ENCODE measurements at regions not wholly inside any gene's neighbourhood (a gene's known extent, or its start where the extent isn't known, plus 50 kb on each side); places are given as distances from the start of the nearest gene placed in this dataset.
A peak's percentile ranks its signal among the peaks of the same experiment; 100 is the strongest.

DNA sequence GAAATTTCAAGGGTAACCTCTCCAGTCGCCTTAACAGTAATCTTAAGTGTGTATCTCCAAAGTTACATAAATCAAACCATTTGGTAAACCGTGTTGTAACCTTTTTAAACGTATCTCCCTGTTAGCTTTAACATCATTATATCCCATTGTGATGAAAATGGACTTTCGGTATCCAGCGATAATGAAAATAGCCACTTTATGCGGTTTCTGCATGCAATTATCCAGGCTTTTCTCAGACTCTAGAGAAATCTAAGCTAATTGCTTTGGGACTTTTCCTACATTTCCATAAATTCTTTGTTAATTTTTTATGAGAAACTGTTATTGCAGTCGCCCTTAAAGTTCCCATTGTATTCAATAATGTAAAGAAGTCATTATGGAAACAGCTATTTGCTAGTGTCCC lies 170.7 kb downstream of the ZNF608 start:
- Histone ChIP-seq H3K4me1 (peaks cover 0 to 5% (median 2%) of the 10 kb centered on the region in 3 donors), H3K36me3 (no peaks in the 10 kb centered on the region), H3K27me3 (no peaks in the 10 kb centered on the region), H3K27ac (no peak overlapping the region), H3K4me3 (no peak overlapping the region), H3K9me3 (no peaks in the 10 kb centered on the region)
- WGBS, 2 donors = 86 to 90% methylated on average over 7 of the region's 7 CpGs
- intact Hi-C loops (cut with DNase I) = no loop called here
- DNase-seq (no peak), FAIRE-seq (no peak), ATAC-seq (no peak)
- TF ChIP-seq, protein P1, sequence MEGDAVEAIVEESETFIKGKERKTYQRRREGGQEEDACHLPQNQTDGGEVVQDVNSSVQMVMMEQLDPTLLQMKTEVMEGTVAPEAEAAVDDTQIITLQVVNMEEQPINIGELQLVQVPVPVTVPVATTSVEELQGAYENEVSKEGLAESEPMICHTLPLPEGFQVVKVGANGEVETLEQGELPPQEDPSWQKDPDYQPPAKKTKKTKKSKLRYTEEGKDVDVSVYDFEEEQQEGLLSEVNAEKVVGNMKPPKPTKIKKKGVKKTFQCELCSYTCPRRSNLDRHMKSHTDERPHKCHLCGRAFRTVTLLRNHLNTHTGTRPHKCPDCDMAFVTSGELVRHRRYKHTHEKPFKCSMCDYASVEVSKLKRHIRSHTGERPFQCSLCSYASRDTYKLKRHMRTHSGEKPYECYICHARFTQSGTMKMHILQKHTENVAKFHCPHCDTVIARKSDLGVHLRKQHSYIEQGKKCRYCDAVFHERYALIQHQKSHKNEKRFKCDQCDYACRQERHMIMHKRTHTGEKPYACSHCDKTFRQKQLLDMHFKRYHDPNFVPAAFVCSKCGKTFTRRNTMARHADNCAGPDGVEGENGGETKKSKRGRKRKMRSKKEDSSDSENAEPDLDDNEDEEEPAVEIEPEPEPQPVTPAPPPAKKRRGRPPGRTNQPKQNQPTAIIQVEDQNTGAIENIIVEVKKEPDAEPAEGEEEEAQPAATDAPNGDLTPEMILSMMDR (IDR thresholded peaks at IDR 0.05) = no peak

DNA sequence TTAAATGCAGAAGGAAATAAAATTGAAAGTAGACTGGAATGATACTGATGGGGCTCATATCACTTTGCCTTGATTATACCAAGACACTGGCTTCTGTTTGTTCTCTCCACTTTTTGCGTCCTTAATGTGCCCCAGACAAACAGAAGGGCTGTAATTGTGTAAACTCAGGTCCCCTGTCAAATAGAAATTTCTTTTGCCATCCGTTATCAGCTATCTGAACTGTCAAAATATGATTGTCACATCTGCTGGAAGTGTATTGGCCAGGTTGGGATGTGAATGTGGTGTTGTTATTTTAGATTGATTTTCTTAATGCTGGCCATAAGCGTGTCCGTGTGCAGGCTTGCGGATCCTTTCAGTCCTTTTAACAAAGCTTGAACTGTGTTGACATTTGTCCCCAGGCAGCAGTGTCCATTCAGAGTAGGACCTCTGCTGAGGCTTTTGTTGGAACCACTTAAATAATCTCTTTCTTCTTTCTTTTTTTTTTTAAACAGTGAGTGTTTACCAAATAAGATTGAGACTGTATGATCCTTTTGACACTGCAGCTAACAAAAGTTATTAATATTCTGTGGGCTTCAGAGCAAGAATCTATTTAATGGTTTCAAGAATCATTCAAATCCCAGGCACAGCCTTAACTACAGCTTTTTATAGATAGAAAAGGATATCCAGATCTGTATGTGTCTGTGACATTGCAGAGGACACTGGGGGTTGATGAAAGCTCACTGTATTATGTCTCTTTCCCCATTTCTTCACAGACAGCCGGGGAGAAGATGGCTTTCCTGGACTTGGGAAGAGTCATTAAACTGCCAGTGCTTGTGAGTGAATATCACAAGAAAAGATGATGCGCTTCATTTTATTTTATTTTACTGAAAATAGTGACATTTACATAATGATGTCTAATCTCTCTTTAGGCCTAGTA lies 171.7 kb downstream of the ZNF608 start:
- DNase-seq = no peak
- 73 to 74% methylated on average over 7 of the region's 7 CpGs for WGBS, 2 donors
- peaks cover 0 to 3% (median 0%) of the 10 kb centered on the region in 3 donors for H3K4me1 ChIP-seq
- H3K4me3 ChIP-seq = no peak overlapping the region
- H3K9me3 ChIP-seq = no peaks in the 10 kb centered on the region
- no peaks in the 10 kb centered on the region for H3K27me3 ChIP-seq
- intact Hi-C loops (cut with DNase I) = no loop called here
- ATAC-seq = peak in 1 of 4 donors; percentile 31
- FAIRE-seq = no peak
- H3K36me3 ChIP-seq = no peaks in the 10 kb centered on the region
- H3K27ac ChIP-seq = no peak overlapping the region
- TF ChIP-seq, protein P1 (IDR thresholded peaks at IDR 0.05) = no peak

DNA sequence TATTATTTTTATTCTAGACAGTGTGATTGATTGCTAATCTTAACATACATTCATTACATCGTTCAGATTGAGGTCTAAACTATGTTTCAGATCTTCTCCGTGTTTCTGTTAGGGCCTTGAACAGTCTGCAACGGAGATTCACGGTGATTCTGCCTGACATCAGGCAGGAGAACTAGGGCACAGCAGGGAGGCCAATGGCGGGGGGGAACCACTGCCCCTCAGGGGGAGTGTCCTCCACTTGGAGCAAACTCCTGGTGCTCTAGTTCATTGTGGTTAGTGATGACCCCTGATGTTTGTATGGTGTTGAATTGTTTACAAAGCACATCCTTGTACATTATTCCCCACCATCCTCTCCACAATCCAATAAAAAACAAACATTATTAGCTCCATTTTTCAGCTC lies 173.5 kb downstream of the ZNF608 start:
- no peaks in the 10 kb centered on the region for H3K36me3 ChIP-seq
- H3K9me3 ChIP-seq = no peaks in the 10 kb centered on the region
- ATAC-seq = no peak
- no peak overlapping the region for H3K4me3 ChIP-seq
- intact Hi-C loops (cut with DNase I) = no loop called here
- peaks cover 0 to 3% (median 0%) of the 10 kb centered on the region in 3 donors for H3K4me1 ChIP-seq
- TF ChIP-seq, protein P1 (IDR thresholded peaks at IDR 0.05) = no peak
- DNase-seq = no peak
- no peak for FAIRE-seq
- H3K27me3 ChIP-seq = no peaks in the 10 kb centered on the region
- 81 to 90% methylated on average over 5 of the region's 5 CpGs for WGBS, 2 donors
- no peak overlapping the region for H3K27ac ChIP-seq

DNA sequence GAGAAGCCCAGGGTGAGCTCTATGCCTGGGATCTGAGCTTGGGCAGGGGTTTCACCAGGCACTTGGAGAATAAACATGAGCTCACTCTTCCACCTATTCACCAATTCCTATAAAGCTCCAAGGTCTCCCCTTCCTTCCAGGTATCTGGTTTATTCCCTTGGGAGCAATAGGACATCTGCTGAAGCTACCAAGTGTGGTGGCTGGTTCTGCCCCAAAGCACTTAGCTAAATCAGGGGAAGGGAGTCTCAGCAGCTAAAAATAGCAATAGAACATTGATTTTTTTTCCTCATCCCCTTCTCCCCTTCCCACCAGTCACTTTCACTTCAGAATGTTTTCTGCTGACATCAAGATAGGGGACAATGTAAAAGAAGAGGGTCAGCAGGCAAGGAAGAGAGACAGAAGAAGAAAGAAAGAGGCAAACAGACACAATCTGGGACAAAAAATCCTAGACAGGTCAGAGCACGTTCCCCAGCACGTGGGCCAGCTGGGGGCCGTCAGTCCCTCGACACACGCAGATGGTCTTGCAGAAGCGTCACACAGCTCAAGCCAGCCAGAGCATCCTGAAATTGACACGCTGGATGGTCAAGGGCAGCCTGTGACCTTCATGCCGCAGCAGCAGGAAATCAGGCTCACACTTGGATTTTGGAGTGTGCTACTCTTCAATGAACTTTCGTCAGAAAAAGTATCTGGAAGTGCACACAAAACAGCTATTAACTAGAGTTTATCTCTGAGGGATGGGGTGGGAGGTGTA lies 176.0 kb downstream of the ZNF608 start:
- no peaks in the 10 kb centered on the region for H3K27me3 ChIP-seq
- TF ChIP-seq, protein P1 (IDR thresholded peaks at IDR 0.05) = no peak
- intact Hi-C loops (cut with DNase I) = no loop called here
- H3K4me3 ChIP-seq = no peak overlapping the region
- no peaks in the 10 kb centered on the region for H3K9me3 ChIP-seq
- FAIRE-seq = no peak
- DNase-seq = no peak
- H3K4me1 ChIP-seq = peaks cover 0 to 3% (median 0%) of the 10 kb centered on the region in 3 donors
- no peak for ATAC-seq
- WGBS, 2 donors = 37 to 48% methylated on average over 9 of the region's 9 CpGs
- no peak overlapping the region for H3K27ac ChIP-seq
- H3K36me3 ChIP-seq = no peaks in the 10 kb centered on the region
